SK-N-SH (cell line): ENCODE measurements at regions not wholly inside any gene's neighbourhood (a gene's known extent, or its start where the extent isn't known, plus 50 kb on each side); places are given as distances from the start of the nearest gene placed in this dataset.

Experiments
- CTCF ChIP-seq: fragments of 200-600 bp; sonication (generic); IDR thresholded peaks from 2 replicates; pipeline ENCODE4 v1.6.1; 2017; ENCODE audit warnings: antibody characterized with exemption, mild to moderate bottlenecking, moderate library complexity
- IRF3 ChIP-seq: fragments of 150-350 bp; IDR thresholded peaks from 2 replicates; pipeline ENCODE4 v1.6.1; 2016; ENCODE audit warnings: mild to moderate bottlenecking, low read depth, low read length
- JUND ChIP-seq: IDR thresholded peaks from 2 replicates; pipeline ENCODE4 v1.4.0; 2012

- TF ChIP-seq CTCF = no peak
- TF ChIP-seq JUND = no peak
- TF ChIP-seq IRF3 = no peak
Measured at GRCh38 chr10:105706281-105707026, 1065.4 kb downstream of the SORCS3 start.
